OCI-LY7 (cell line): ENCODE measurements at regions not wholly inside any gene's neighbourhood (a gene's known extent, or its start where the extent isn't known, plus 50 kb on each side); places are given as distances from the start of the nearest gene placed in this dataset.

ENCODE experiments used
- EZH2phosphoT487 ChIP-seq: fragments of 200-600 bp; sonication (generic); IDR thresholded peaks from 2 replicates; pipeline ENCODE4 v1.6.1; 2018; ENCODE audit warnings: low read depth, borderline replicate concordance, mild to moderate bottlenecking, mixed run types, antibody characterized with exemption, low read length, moderate library complexity, mixed read lengths
- TF ChIP-seq, protein P1 (sequence below): fragments of 200-600 bp; sonication (generic); conservative IDR thresholded peaks from 2 replicates; pipeline ENCODE4 v1.5.1; 2014; ENCODE audit warnings: mild to moderate bottlenecking, antibody characterized with exemption, low read length, moderate library complexity, mixed read lengths

DNA sequence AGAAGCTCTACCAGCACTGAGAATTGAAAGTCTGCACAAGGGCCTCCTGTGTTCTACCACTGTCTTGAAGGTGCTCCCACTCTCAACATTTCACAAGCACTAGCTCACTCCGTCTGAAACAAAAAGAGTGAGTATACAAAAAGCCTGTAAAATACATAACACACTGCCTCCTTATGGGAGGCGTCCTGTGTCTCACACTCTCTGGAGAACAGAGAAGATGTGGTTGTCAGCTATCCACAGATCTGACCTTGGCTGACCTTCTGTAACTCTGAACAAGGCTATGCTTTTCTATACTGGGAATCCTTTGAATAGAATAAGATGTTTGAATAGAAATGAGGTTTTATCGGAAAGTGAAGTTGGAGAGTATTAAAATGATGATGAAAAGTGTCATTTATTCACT lies 171.3 kb upstream of the TMEM45B start:
- no peak for TF ChIP-seq EZH2phosphoT487
- TF ChIP-seq, protein P1, sequence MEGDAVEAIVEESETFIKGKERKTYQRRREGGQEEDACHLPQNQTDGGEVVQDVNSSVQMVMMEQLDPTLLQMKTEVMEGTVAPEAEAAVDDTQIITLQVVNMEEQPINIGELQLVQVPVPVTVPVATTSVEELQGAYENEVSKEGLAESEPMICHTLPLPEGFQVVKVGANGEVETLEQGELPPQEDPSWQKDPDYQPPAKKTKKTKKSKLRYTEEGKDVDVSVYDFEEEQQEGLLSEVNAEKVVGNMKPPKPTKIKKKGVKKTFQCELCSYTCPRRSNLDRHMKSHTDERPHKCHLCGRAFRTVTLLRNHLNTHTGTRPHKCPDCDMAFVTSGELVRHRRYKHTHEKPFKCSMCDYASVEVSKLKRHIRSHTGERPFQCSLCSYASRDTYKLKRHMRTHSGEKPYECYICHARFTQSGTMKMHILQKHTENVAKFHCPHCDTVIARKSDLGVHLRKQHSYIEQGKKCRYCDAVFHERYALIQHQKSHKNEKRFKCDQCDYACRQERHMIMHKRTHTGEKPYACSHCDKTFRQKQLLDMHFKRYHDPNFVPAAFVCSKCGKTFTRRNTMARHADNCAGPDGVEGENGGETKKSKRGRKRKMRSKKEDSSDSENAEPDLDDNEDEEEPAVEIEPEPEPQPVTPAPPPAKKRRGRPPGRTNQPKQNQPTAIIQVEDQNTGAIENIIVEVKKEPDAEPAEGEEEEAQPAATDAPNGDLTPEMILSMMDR, result no peak
